ENCODE measurements at regions not wholly inside any gene's neighbourhood (a gene's known extent, or its start where the extent isn't known, plus 50 kb on each side); places are given as distances from the start of the nearest gene placed in this dataset.

DNA sequence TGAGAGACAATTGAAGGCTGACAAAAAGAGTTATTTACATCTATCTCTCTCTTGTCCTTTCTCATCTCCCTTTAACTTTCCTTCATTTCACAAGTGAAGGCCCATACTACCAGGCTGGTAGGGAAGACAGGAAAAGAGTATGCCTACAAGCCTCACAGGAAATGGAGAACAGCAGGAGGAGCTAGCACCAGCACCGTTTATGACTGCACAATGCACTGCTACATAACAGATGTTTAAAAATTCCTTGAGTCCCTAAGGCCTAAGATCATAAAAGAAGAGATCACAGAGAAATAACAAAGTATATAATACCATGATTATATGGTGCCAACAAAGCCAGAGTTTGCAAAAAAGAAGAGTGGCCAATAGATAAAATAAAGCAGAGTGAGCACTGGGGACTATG lies 194.8 kb downstream of the UNC5CL start:
- TF ChIP-seq, protein P1, sequence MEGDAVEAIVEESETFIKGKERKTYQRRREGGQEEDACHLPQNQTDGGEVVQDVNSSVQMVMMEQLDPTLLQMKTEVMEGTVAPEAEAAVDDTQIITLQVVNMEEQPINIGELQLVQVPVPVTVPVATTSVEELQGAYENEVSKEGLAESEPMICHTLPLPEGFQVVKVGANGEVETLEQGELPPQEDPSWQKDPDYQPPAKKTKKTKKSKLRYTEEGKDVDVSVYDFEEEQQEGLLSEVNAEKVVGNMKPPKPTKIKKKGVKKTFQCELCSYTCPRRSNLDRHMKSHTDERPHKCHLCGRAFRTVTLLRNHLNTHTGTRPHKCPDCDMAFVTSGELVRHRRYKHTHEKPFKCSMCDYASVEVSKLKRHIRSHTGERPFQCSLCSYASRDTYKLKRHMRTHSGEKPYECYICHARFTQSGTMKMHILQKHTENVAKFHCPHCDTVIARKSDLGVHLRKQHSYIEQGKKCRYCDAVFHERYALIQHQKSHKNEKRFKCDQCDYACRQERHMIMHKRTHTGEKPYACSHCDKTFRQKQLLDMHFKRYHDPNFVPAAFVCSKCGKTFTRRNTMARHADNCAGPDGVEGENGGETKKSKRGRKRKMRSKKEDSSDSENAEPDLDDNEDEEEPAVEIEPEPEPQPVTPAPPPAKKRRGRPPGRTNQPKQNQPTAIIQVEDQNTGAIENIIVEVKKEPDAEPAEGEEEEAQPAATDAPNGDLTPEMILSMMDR (optimal IDR thresholded peaks at IDR 0.05 in 1 of 3, IDR thresholded peaks at IDR 0.05 in 1 of 3, conservative IDR thresholded peaks at IDR 0.05 in 1 of 3; ENCODE audit: extremely low read depth in 1 of 3, insufficient read depth in 2 of 3, low read length in 3 of 3), result no peak
- no peak for TF ChIP-seq EZH2 (IDR thresholded peaks at IDR 0.05; ENCODE audit: low read length)
